ENCODE measurements at regions not wholly inside any gene's neighbourhood (a gene's known extent, or its start where the extent isn't known, plus 50 kb on each side); places are given as distances from the start of the nearest gene placed in this dataset.

- TF ChIP-seq NRF1 (conservative IDR thresholded peaks at IDR 0.05 in 1 of 2, IDR thresholded peaks at IDR 0.05 in 1 of 2) (no peak), KAT7 (CRISPR knock-in tag; IDR thresholded peaks at IDR 0.05; ENCODE audit: borderline replicate concordance) (no peak), CREM (IDR thresholded peaks at IDR 0.05; ENCODE audit: low read depth) (no peak), USF2 (CRISPR knock-in tag; IDR thresholded peaks at IDR 0.05) (no peak)
Observed at GRCh38 chr1:193308438-193308837, 122.0 kb upstream of the B3GALT2 start.

Data from K562 (cell line).